Tibial nerve (tissue), 4 donors: ENCODE measurements at regions not wholly inside any gene's neighbourhood (a gene's known extent, or its start where the extent isn't known, plus 50 kb on each side); places are given as distances from the start of the nearest gene placed in this dataset.

Source experiments
- DNase-seq, 2 donors: peaks; one replicate each; pipeline ENCODE4 v3.0.0-alpha.2; 2019; ENCODE audit warnings: low spot score in 2 of 2
- H3K27ac ChIP-seq, 4 donors: fragments of 200-600 bp; sonication (generic) in 3 of 4; one replicate each; pipeline ENCODE4 v1.5.1; 2017 to 2019; ENCODE audit warnings: mild to moderate bottlenecking in 1 of 4
- H3K27me3 ChIP-seq, 2 donors: fragments of 200-600 bp; sonication (generic) in 1 of 2; one replicate each; pipeline versions ENCODE4 v1.5.1 to v1.6.0; 2017 to 2019
- H3K36me3 ChIP-seq, 3 donors: fragments of 200-600 bp; sonication (generic); one replicate each; pipeline ENCODE4 v1.5.1; 2018 to 2019
- H3K4me1 ChIP-seq, 4 donors: fragments of 200-600 bp; sonication (generic) in 3 of 4; one replicate each; pipeline ENCODE4 v1.5.1; 2017 to 2019
- H3K4me3 ChIP-seq, 4 donors: fragments of 200-600 bp; sonication (generic) in 3 of 4; one replicate each; pipeline ENCODE4 v1.5.1; 2017 to 2019; ENCODE audit warnings: mild to moderate bottlenecking in 1 of 4, moderate library complexity in 1 of 4
- H3K9me3 ChIP-seq, 4 donors: fragments of 200-600 bp; sonication (generic) in 3 of 4; one replicate each; pipeline ENCODE4 v1.5.1; 2017 to 2019
- CTCF ChIP-seq, 5 experiments: fragments of 200-600 bp in 3 of 5; fragments of 450-650 bp in 2 of 5; sonication (generic) in 3 of 5; IDR thresholded peaks; one replicate each; pipeline ENCODE4 v1.5.1; 2016 to 2019; ENCODE audit warnings: antibody characterized with exemption in 5 of 5, mild to moderate bottlenecking in 3 of 5, moderate library complexity in 2 of 5
- EP300 ChIP-seq, 2 donors: sonication (generic); formaldehyde crosslinking; IDR thresholded peaks; one replicate each; pipeline ENCODE4 v1.6.1; 2017; ENCODE audit warnings: antibody characterized with exemption in 2 of 2, mild to moderate bottlenecking in 1 of 2
- POLR2A ChIP-seq, 2 donors: fragments of 450-650 bp; IDR thresholded peaks; one replicate each; pipeline ENCODE4 v1.6.1; 2017; ENCODE audit warnings: antibody characterized with exemption in 2 of 2, mild to moderate bottlenecking in 2 of 2, moderate library complexity in 2 of 2
- WGBS, 2 donors: methylation state at CpG; one replicate each; pipeline ENCODE4 v1.1.5; 2018; 5-methylcytosine and 5-hydroxymethylcytosine counted together

DNA sequence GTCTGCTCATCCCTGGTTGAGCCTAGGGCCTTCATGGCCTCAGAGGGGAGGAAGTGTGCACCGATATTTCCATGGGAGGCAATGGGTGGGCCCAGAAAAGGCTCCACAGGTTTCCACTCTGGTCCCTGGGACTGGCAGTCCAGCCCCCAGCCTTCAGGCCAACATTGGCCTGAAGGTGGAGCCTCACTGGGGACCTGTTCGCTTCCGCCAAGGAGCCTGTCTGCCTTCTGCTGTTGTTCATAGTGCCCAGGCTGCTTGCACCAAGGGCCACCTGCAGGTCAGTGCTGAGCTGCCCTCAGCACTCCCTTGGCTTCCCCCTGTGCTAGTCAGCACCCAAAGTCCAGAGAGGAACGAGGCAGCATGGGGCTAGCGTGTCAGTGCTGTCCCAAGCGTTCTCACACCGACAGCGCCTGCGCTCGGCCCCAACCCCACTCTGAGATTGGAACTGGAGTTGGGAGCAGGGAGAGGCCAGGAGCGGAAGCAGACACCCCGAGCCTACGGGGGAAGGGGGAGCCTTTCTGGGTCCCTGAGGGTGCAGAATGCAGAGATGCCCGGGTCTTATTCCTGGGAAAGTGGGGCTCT lies 720.7 kb downstream of the PCDH18 start:
- H3K27me3 ChIP-seq, result no peaks in the 10 kb centered on the region
- WGBS, 2 donors, result 95% methylated on average over 14 of the region's 14 CpGs
- no peaks in the 10 kb centered on the region for H3K36me3 ChIP-seq
- DNase-seq, result no peak
- H3K4me1 ChIP-seq, result no peaks in the 10 kb centered on the region
- H3K9me3 ChIP-seq, result peaks cover 0 to 14% (median 0%) of the 10 kb centered on the region in 4 donors
- no peak for TF ChIP-seq CTCF (IDR thresholded peaks at IDR 0.05)
- no peak for TF ChIP-seq EP300 (IDR thresholded peaks at IDR 0.05)
- no peak for TF ChIP-seq POLR2A (IDR thresholded peaks at IDR 0.05)
- H3K4me3 ChIP-seq, result no peak overlapping the region
- H3K27ac ChIP-seq, result no peak overlapping the region

- Histone ChIP-seq H3K27me3 (no peaks in the 10 kb centered on the region), H3K9me3 (peaks cover 0 to 14% (median 0%) of the 10 kb centered on the region in 4 donors), H3K4me3 (no peak overlapping the region), H3K36me3 (no peaks in the 10 kb centered on the region), H3K27ac (no peak overlapping the region), H3K4me1 (no peaks in the 10 kb centered on the region)
- DNase-seq, result no peak
- 80 to 90% methylated on average over 4 of the region's 6 CpGs for WGBS, 2 donors
- TF ChIP-seq CTCF (IDR thresholded peaks at IDR 0.05), result no peak
- no peak for TF ChIP-seq EP300 (IDR thresholded peaks at IDR 0.05)
- no peak for TF ChIP-seq POLR2A (IDR thresholded peaks at IDR 0.05)
Measured at GRCh38 chr4:136810626-136811025, 721.7 kb downstream of the PCDH18 start.

DNA sequence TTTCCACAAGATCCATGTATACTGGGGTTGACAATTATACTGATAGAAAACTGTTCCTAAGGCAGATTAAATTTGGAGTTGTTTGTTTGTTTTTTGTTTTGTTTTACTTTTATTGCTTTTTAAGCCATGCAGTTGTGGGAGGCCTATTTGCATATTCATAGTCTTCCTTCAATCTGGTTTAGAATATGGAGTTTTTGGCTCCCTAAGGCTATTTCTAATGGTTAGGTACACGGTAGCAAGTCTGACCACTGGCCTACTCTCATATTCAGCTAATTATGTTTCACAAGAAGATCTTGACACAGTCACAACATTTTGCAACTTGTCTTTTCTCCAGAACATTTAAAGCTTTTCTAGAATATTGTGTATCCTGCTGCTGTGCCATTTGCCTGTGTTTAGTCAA lies 725.5 kb downstream of the PCDH18 start:
- no peaks in the 10 kb centered on the region for H3K27me3 ChIP-seq
- no peak overlapping the region for H3K4me3 ChIP-seq
- no peak for DNase-seq
- 76 to 87% methylated on average over 1 of the region's 1 CpG for WGBS, 2 donors
- no peaks in the 10 kb centered on the region for H3K4me1 ChIP-seq
- H3K9me3 ChIP-seq, result peaks cover 0 to 7% (median 0%) of the 10 kb centered on the region in 4 donors
- no peaks in the 10 kb centered on the region for H3K36me3 ChIP-seq
- no peak overlapping the region for H3K27ac ChIP-seq
- TF ChIP-seq CTCF (IDR thresholded peaks at IDR 0.05), result no peak
- TF ChIP-seq EP300 (IDR thresholded peaks at IDR 0.05), result no peak
- TF ChIP-seq POLR2A (IDR thresholded peaks at IDR 0.05), result no peak

GRCh38 chr4:136805617-136806016 lies 726.7 kb downstream of the PCDH18 start:
- no peak for TF ChIP-seq POLR2A (IDR thresholded peaks at IDR 0.05)
- TF ChIP-seq EP300 (IDR thresholded peaks at IDR 0.05), result no peak
- Histone ChIP-seq H3K4me1 (no peaks in the 10 kb centered on the region), H3K27me3 (no peaks in the 10 kb centered on the region), H3K36me3 (no peaks in the 10 kb centered on the region), H3K9me3 (no peaks in the 10 kb centered on the region), H3K4me3 (no peak overlapping the region), H3K27ac (no peak overlapping the region)
- DNase-seq, result no peak
- 78 to 79% methylated on average over 2 of the region's 2 CpGs for WGBS, 2 donors

DNA sequence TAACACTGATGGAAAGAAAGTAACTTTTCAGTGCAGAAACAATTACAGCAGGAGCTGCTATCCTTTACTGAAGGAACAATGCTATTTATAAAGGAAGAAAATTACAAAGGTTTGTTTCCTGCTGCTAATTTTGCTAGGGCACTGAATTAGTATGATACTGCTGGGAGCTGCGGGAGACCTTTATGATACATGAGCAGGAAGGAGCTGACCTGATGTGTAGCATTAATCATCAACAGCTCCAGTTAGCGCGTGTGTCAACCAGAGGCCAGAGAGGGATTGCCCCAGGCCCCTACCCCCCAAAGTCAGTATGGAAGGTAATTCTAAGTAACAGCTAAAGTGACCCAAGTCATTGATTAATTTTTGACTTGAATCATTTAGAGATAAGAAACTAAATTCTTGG lies 728.9 kb downstream of the PCDH18 start:
- no peak overlapping the region for H3K27ac ChIP-seq
- H3K27me3 ChIP-seq, result no peaks in the 10 kb centered on the region
- WGBS, 2 donors, result 53 to 61% methylated on average over 3 of the region's 3 CpGs
- no peak for TF ChIP-seq POLR2A (IDR thresholded peaks at IDR 0.05)
- TF ChIP-seq CTCF (IDR thresholded peaks at IDR 0.05), result no peak
- no peak for TF ChIP-seq EP300 (IDR thresholded peaks at IDR 0.05)
- no peaks in the 10 kb centered on the region for H3K36me3 ChIP-seq
- DNase-seq, result no peak
- no peak overlapping the region for H3K4me3 ChIP-seq
- H3K4me1 ChIP-seq, result no peaks in the 10 kb centered on the region
- no peaks in the 10 kb centered on the region for H3K9me3 ChIP-seq

GRCh38 chr4:136800248-136800647 lies 732.0 kb downstream of the PCDH18 start:
- Histone ChIP-seq H3K9me3 (no peaks in the 10 kb centered on the region), H3K27me3 (no peaks in the 10 kb centered on the region), H3K4me3 (no peak overlapping the region), H3K27ac (no peak overlapping the region), H3K36me3 (no peaks in the 10 kb centered on the region), H3K4me1 (no peaks in the 10 kb centered on the region)
- 66 to 80% methylated on average over 3 of the region's 3 CpGs for WGBS, 2 donors
- no peak for DNase-seq
- TF ChIP-seq EP300 (IDR thresholded peaks at IDR 0.05) (no peak), POLR2A (IDR thresholded peaks at IDR 0.05) (no peak), CTCF (IDR thresholded peaks at IDR 0.05) (no peak)
